GM23338 (cell line): ENCODE measurements at regions not wholly inside any gene's neighbourhood (a gene's known extent, or its start where the extent isn't known, plus 50 kb on each side); places are given as distances from the start of the nearest gene placed in this dataset.

Experiments
- ATAC-seq: fragments of 200-7000 bp; cut with Tn5 transposase; 3 replicates; pipeline ENCODE4 v1.9.1; 2020
- DNase-seq: peaks from one replicate; pipeline ENCODE4 v3.0.0-alpha.2; 2015; ENCODE audit warnings: low spot score
- H2AFZ ChIP-seq: fragments of 200-600 bp; sonication (generic); 2 replicates; pipeline ENCODE4 v1.8.0; 2016; ENCODE audit warnings: antibody characterized with exemption, mild to moderate bottlenecking, moderate library complexity
- H3F3A ChIP-seq: fragments of 200-600 bp; sonication (generic); replicated peaks from 2 replicates; pipeline ENCODE4 v1.8.0; 2017; ENCODE audit warnings: antibody characterized with exemption, mixed run types, low read depth
- H3K27ac ChIP-seq: fragments of 200-600 bp; sonication (generic); 2 replicates; pipeline ENCODE4 v1.6.1; 2016; ENCODE audit warnings: low read depth
- H3K27me3 ChIP-seq: fragments of 200-600 bp; sonication (generic); 2 replicates; pipeline ENCODE4 v1.8.0; 2016; ENCODE audit warnings: mild to moderate bottlenecking, mixed run types, moderate library complexity; ENCODE audit not compliant: insufficient read depth
- H3K36me3 ChIP-seq: fragments of 200-600 bp; sonication (generic); 2 replicates; pipeline ENCODE4 v1.8.0; 2016; ENCODE audit warnings: mild to moderate bottlenecking; ENCODE audit not compliant: insufficient read depth
- H3K4me1 ChIP-seq: fragments of 200-600 bp; sonication (generic); 2 replicates; pipeline ENCODE4 v1.8.0; 2016; ENCODE audit warnings: mild to moderate bottlenecking, moderate library complexity; ENCODE audit not compliant: insufficient read depth
- H3K4me2 ChIP-seq: fragments of 200-600 bp; sonication (generic); 2 replicates; pipeline ENCODE4 v1.7.1; 2017; ENCODE audit warnings: mixed run types
- H3K4me3 ChIP-seq: fragments of 200-600 bp; sonication (generic); 2 replicates; pipeline ENCODE4 v1.6.1; 2016; ENCODE audit warnings: mixed run types
- H3K79me2 ChIP-seq: fragments of 200-600 bp; sonication (generic); replicated peaks from 2 replicates; pipeline ENCODE4 v1.8.0; 2017; ENCODE audit warnings: mild to moderate bottlenecking; ENCODE audit not compliant: insufficient read depth
- H3K9me2 ChIP-seq: fragments of 200-600 bp; sonication (generic); 2 replicates; pipeline ENCODE4 v1.8.0; 2017; ENCODE audit not compliant: insufficient read depth
- H4K20me1 ChIP-seq: fragments of 200-600 bp; sonication (generic); replicated peaks from 2 replicates; pipeline ENCODE4 v1.8.0; 2017; ENCODE audit warnings: mild to moderate bottlenecking; ENCODE audit not compliant: insufficient read depth
- H3K27ac Mint-ChIP-seq: 2 replicates; pipeline ENCODE4 v1.8.0; 2020; ENCODE audit warnings: inconsistent platforms, mild to moderate bottlenecking, moderate library complexity, mixed read lengths
- H3K27me3 Mint-ChIP-seq: 3 replicates; pipeline ENCODE4 v1.8.0; 2022; ENCODE audit warnings: low read depth, mild to moderate bottlenecking, moderate library complexity, mixed read lengths, inconsistent platforms; ENCODE audit not compliant: insufficient read depth, poor library complexity
- H3K36me3 Mint-ChIP-seq: 3 replicates; pipeline ENCODE4 v1.8.0; 2021; ENCODE audit warnings: low read depth, mild to moderate bottlenecking, inconsistent platforms, moderate library complexity, mixed read lengths
- H3K4me1 Mint-ChIP-seq: 3 replicates; pipeline ENCODE4 v1.8.0; 2020; ENCODE audit warnings: mild to moderate bottlenecking, inconsistent platforms, mixed read lengths
- H3K4me3 Mint-ChIP-seq: 3 replicates; pipeline ENCODE4 v1.8.0; 2021; ENCODE audit warnings: moderate library complexity, mild to moderate bottlenecking, inconsistent platforms, mixed read lengths
- H3K9me3 Mint-ChIP-seq: 3 replicates; pipeline ENCODE4 v1.8.0; 2020; ENCODE audit warnings: moderate library complexity, mild to moderate bottlenecking, inconsistent platforms, mixed read lengths
- CREB1 ChIP-seq: fragments of 250-450 bp; sonication (Bioruptor Pico); IDR thresholded peaks from 2 replicates; pipeline ENCODE4 v1.5.0; 2020; ENCODE audit warnings: low read depth, mild to moderate bottlenecking, moderate library complexity
- EZH2 ChIP-seq: fragments of 200-600 bp; sonication (generic); IDR thresholded peaks from one replicate; pipeline ENCODE4 v1.8.0; 2017; ENCODE audit warnings: antibody characterized with exemption, mild to moderate bottlenecking, low read depth; ENCODE audit not compliant: unreplicated experiment
- EZH2phosphoT487 ChIP-seq: fragments of 200-600 bp; sonication (generic); IDR thresholded peaks from one replicate; pipeline ENCODE4 v1.8.1; 2018; ENCODE audit warnings: antibody characterized with exemption; ENCODE audit not compliant: unreplicated experiment
- JUNB ChIP-seq: IDR thresholded peaks from one replicate; pipeline ENCODE4 v1.6.1; 2016; ENCODE audit warnings: antibody characterized with exemption; ENCODE audit not compliant: unreplicated experiment
- NANOG ChIP-seq: IDR thresholded peaks from 2 replicates; pipeline ENCODE4 v1.6.1; 2016; ENCODE audit warnings: antibody characterized with exemption, borderline replicate concordance
- POLR2AphosphoS5 ChIP-seq: IDR thresholded peaks from 2 replicates; pipeline ENCODE4 v1.6.1; 2016; ENCODE audit warnings: antibody characterized with exemption, low read depth
- REST ChIP-seq: IDR thresholded peaks from one replicate; pipeline ENCODE4 v1.6.1; 2018; ENCODE audit warnings: antibody characterized with exemption; ENCODE audit not compliant: unreplicated experiment
- STAT1 ChIP-seq: IDR thresholded peaks from one replicate; pipeline ENCODE4 v1.6.1; 2016; ENCODE audit warnings: antibody characterized with exemption; ENCODE audit not compliant: unreplicated experiment
- ZNF114 ChIP-seq: fragments of 250-450 bp; sonication (Bioruptor Pico); IDR thresholded peaks from 2 replicates; pipeline ENCODE4 v1.5.0; 2020; ENCODE audit warnings: mild to moderate bottlenecking, moderate library complexity
- ZNF331 ChIP-seq: fragments of 250-450 bp; sonication (Bioruptor Pico); IDR thresholded peaks from 2 replicates; pipeline ENCODE4 v1.5.0; 2020; ENCODE audit warnings: low read depth, mild to moderate bottlenecking, moderate library complexity
- TF ChIP-seq, protein P1 (sequence below), 2 experiments: fragments of 200-600 bp in 1 of 2; sonication (generic) in 1 of 2; conservative IDR thresholded peaks; 2 replicates each; pipeline versions ENCODE4 v1.5.1 to v1.6.1; 2016 to 2017; ENCODE audit warnings: antibody characterized with exemption in 2 of 2, low read depth in 2 of 2, mild to moderate bottlenecking in 2 of 2, moderate library complexity in 1 of 2

- H2AFZ ChIP-seq, result no peak overlapping the region
- H3K9me2 ChIP-seq, result no peaks in the 10 kb centered on the region
- H3K27me3 ChIP-seq, result no peaks in the 10 kb centered on the region
- no peak overlapping the region for H3K27ac ChIP-seq
- Mint-ChIP-seq H3K36me3 (no peaks in the 10 kb centered on the region), H3K4me1 (peaks cover 7% of the 10 kb centered on the region; the same call in 2 of the 3 replicates), H3K4me3 (no peak overlapping the region), H3K27ac (no peak overlapping the region), H3K27me3 (peaks cover 8% of the 10 kb centered on the region), H3K9me3 (no peaks in the 10 kb centered on the region)
- no peaks in the 10 kb centered on the region for H3K79me2 ChIP-seq
- DNase-seq (no peak), ATAC-seq (no peak)
- TF ChIP-seq EZH2 (no peak), CREB1 (CRISPR knock-in tag) (no peak), REST (no peak), NANOG (no peak), ZNF331 (CRISPR knock-in tag) (no peak), JUNB (no peak)
- TF ChIP-seq, protein P1, sequence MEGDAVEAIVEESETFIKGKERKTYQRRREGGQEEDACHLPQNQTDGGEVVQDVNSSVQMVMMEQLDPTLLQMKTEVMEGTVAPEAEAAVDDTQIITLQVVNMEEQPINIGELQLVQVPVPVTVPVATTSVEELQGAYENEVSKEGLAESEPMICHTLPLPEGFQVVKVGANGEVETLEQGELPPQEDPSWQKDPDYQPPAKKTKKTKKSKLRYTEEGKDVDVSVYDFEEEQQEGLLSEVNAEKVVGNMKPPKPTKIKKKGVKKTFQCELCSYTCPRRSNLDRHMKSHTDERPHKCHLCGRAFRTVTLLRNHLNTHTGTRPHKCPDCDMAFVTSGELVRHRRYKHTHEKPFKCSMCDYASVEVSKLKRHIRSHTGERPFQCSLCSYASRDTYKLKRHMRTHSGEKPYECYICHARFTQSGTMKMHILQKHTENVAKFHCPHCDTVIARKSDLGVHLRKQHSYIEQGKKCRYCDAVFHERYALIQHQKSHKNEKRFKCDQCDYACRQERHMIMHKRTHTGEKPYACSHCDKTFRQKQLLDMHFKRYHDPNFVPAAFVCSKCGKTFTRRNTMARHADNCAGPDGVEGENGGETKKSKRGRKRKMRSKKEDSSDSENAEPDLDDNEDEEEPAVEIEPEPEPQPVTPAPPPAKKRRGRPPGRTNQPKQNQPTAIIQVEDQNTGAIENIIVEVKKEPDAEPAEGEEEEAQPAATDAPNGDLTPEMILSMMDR (conservative IDR thresholded peaks at IDR 0.05; ENCODE audit: low read depth in 2 of 2), result no peak
- H3K36me3 ChIP-seq, result no peaks in the 10 kb centered on the region
- H4K20me1 ChIP-seq, result no peaks in the 10 kb centered on the region
- H3K4me2 ChIP-seq, result no peak overlapping the region
- no peaks in the 10 kb centered on the region for H3K4me1 ChIP-seq
- H3K4me3 ChIP-seq, result no peak overlapping the region
- H3F3A ChIP-seq, result no peaks in the 10 kb centered on the region
Observed at GRCh38 chr16:14370736-14371234, 259.3 kb downstream of the PARN start.

DNA sequence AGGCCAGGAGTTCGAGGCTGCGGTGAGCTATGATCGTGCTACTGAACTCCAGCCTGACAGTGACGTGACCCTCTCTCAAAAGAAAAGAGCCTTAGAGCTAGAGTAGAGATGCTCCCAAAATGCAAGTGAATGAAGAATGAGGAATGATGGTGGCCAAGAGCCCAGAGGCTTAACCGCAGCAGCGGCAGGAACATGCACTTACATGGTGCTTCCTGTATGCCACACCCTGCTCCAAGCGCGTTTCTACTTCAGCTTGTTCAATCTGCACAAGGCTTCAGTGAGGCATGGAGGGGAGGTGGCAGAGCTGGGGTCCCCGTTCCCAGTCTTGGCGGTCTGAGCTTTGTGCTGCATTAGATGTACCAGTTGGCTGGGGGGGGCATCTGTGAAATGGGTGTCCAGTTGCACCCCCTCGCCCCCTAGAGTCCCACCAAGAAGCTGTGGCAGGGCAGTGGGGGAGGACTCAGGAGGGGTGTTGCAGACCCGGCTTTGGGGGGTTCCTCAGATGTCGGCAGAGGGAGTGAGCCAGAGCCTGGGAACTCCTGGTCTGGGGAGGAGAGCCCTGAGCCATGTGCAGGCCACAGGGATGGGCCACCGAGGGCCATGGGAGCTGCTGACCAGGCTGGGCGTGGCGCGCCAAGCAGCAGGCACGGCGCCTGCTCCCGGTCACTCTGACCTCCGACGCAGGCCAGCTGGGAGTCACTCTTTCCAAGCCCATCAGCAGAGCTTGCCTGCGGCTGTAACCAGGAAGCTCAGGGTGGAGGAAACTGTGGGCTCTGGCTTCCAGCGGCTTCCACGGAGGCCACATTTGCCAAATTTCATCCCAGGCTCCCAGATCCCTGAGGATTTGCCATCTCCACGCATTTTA, 260.1 kb downstream of the PARN start:
- H2AFZ ChIP-seq, result no peak overlapping the region
- H3K4me2 ChIP-seq, result no peak overlapping the region
- no peak for DNase-seq
- H3K4me1 ChIP-seq, result no peaks in the 10 kb centered on the region
- Mint-ChIP-seq H3K27me3 (peaks cover 8% of the 10 kb centered on the region), H3K4me1 (peaks cover 7% of the 10 kb centered on the region), H3K4me3 (no peak overlapping the region), H3K27ac (no peak overlapping the region), H3K36me3 (no peaks in the 10 kb centered on the region), H3K9me3 (no peaks in the 10 kb centered on the region)
- no peak overlapping the region for H3K27ac ChIP-seq
- no peaks in the 10 kb centered on the region for H3K79me2 ChIP-seq
- ATAC-seq, result no peak
- H3K4me3 ChIP-seq, result no peak overlapping the region
- no peaks in the 10 kb centered on the region for H3K36me3 ChIP-seq
- H3F3A ChIP-seq, result no peaks in the 10 kb centered on the region
- no peaks in the 10 kb centered on the region for H4K20me1 ChIP-seq
- H3K9me2 ChIP-seq, result no peaks in the 10 kb centered on the region
- no peaks in the 10 kb centered on the region for H3K27me3 ChIP-seq
- no peak for TF ChIP-seq REST
- TF ChIP-seq EZH2phosphoT487, result no peak
- TF ChIP-seq, protein P1 (conservative IDR thresholded peaks at IDR 0.05; ENCODE audit: low read depth in 2 of 2), result no peak
- TF ChIP-seq STAT1, result no peak
- TF ChIP-seq ZNF331 (CRISPR knock-in tag), result no peak
- no peak for TF ChIP-seq EZH2
- TF ChIP-seq CREB1 (CRISPR knock-in tag), result no peak
- no peak for TF ChIP-seq POLR2AphosphoS5
- no peak for TF ChIP-seq NANOG
- no peak for TF ChIP-seq ZNF114 (CRISPR knock-in tag)
